Endothelial cell of umbilical vein (primary cell): ENCODE measurements at regions not wholly inside any gene's neighbourhood (a gene's known extent, or its start where the extent isn't known, plus 50 kb on each side); places are given as distances from the start of the nearest gene placed in this dataset.
A peak's percentile ranks its signal among the peaks of the same experiment; 100 is the strongest.

ENCODE experiments used
- BruUV-seq: library from RNA; stranded (reverse); fragments of 400-500 nt; replicated peaks from 2 replicates; lab custom pipeline; 2021; lab: Mats Ljungman, UMichigan
- CTCF ChIA-PET: fragments of 300-600, 350-600 bp; sonication (Branson Sonifier 250); formaldehyde crosslinking; loops from one replicate; lab custom pipeline; 2021; ENCODE audit warnings: antibody characterized with exemption, inconsistent platforms; lab: Charles Lee
- POLR2A ChIA-PET: fragments of 300-600, 350-600 bp; sonication (Branson Sonifier 250); formaldehyde crosslinking; loops from one replicate; lab custom pipeline; 2021; ENCODE audit warnings: antibody characterized with exemption, inconsistent platforms; lab: Charles Lee
- DNase-seq: peaks from one replicate; pipeline ENCODE4 v3.0.0-alpha.2; 2011; ENCODE audit warnings: low read depth, low spot score
- FAIRE-seq: peaks from 2 replicates; lab custom pipeline; 2011; peaks lifted over from hg19 to GRCh38; lab: Jason Lieb, UNC
- H2AFZ ChIP-seq: 2 replicates; pipeline ENCODE4 v1.6.0; 2012; ENCODE audit warnings: low read depth, low read length, control low read depth, inconsistent platforms
- H3K27ac ChIP-seq: 2 replicates; pipeline ENCODE4 v1.5.1; 2011; ENCODE audit warnings: low read depth, mild to moderate bottlenecking, control low read depth, low read length, moderate library complexity; ENCODE audit not compliant: insufficient read depth
- H3K27me3 ChIP-seq, 2 experiments: 2 replicates each; pipeline versions ENCODE4 v1.6.0 to v1.6.1; 2011; ENCODE audit warnings: low read length in 2 of 2, mixed read lengths in 1 of 2; ENCODE audit not compliant: control insufficient read depth in 2 of 2, insufficient read depth in 2 of 2
- H3K36me3 ChIP-seq, 2 experiments: 2 replicates in 1 of 2; 3 replicates in 1 of 2; pipeline ENCODE4 v1.5.1; 2011; ENCODE audit warnings: low read length in 2 of 2, mild to moderate bottlenecking in 1 of 2, moderate library complexity in 1 of 2; ENCODE audit not compliant: control insufficient read depth in 2 of 2, insufficient read depth in 2 of 2; ENCODE audit errors: extremely low read depth in 1 of 2
- H3K4me1 ChIP-seq: 3 replicates; pipeline ENCODE4 v1.5.1; 2011; ENCODE audit warnings: mild to moderate bottlenecking, low read length; ENCODE audit not compliant: control insufficient read depth, insufficient read depth; ENCODE audit errors: extremely low read depth
- H3K4me2 ChIP-seq: 2 replicates; pipeline ENCODE4 v1.6.1; 2011; ENCODE audit warnings: low read length, control low read depth, mixed read lengths; ENCODE audit not compliant: insufficient read depth
- H3K4me3 ChIP-seq, 3 experiments: fragments of 200-600 bp in 1 of 3; sonication (generic), shearing (Covaris generic) in 1 of 3; replicated peaks in 1 of 3; 2 replicates each; pipeline ENCODE4 v1.5.1; 2011 to 2016; ENCODE audit warnings: control low read depth in 3 of 3, low read length in 3 of 3, mild to moderate bottlenecking in 2 of 3, inconsistent platforms in 1 of 3, low read depth in 1 of 3, moderate library complexity in 1 of 3; ENCODE audit not compliant: insufficient read depth in 1 of 3
- H3K79me2 ChIP-seq: 2 replicates; pipeline ENCODE4 v1.6.0; 2012; ENCODE audit warnings: low read length, inconsistent platforms; ENCODE audit not compliant: control insufficient read depth, insufficient read depth
- H3K9ac ChIP-seq: replicated peaks from 2 replicates; pipeline ENCODE3; 2011; ENCODE audit warnings: low read length, control low read depth; ENCODE audit not compliant: insufficient read depth; ENCODE audit errors: extremely low read depth
- H3K9me1 ChIP-seq: replicated peaks from 3 replicates; pipeline ENCODE4 v1.6.0; 2011; ENCODE audit warnings: mild to moderate bottlenecking, low read length; ENCODE audit not compliant: control insufficient read depth, insufficient read depth; ENCODE audit errors: extremely low read depth
- H3K9me3 ChIP-seq: replicated peaks from 2 replicates; pipeline ENCODE4 v1.5.1; 2012; ENCODE audit warnings: low read length, inconsistent platforms; ENCODE audit not compliant: control insufficient read depth, insufficient read depth
- H4K20me1 ChIP-seq: replicated peaks from 2 replicates; pipeline ENCODE3; 2011; ENCODE audit warnings: mild to moderate bottlenecking, low read length; ENCODE audit not compliant: control insufficient read depth, insufficient read depth; ENCODE audit errors: extremely low read depth
- EZH2 ChIP-seq: IDR thresholded peaks from 2 replicates; pipeline ENCODE4 v1.6.1; 2012; ENCODE audit warnings: borderline replicate concordance, low read depth, mild to moderate bottlenecking, moderate library complexity, low read length, inconsistent platforms; ENCODE audit not compliant: severe bottlenecking
- FOS ChIP-seq: IDR thresholded peaks from 2 replicates; pipeline ENCODE4 v1.6.1; 2011; ENCODE audit warnings: mild to moderate bottlenecking, low read length, moderate library complexity, borderline replicate concordance; ENCODE audit not compliant: insufficient read depth
- GATA2 ChIP-seq: IDR thresholded peaks from 2 replicates; pipeline ENCODE4 v1.7.0; 2011; ENCODE audit warnings: low read depth, mild to moderate bottlenecking, moderate library complexity, mixed read lengths, low read length; ENCODE audit not compliant: insufficient read length, insufficient read depth
- JUN ChIP-seq: IDR thresholded peaks from 2 replicates; pipeline ENCODE4 v1.6.1; 2011; ENCODE audit warnings: borderline replicate concordance, low read depth; ENCODE audit not compliant: insufficient read length, insufficient read depth
- POLR2A ChIP-seq: IDR thresholded peaks from 2 replicates; pipeline ENCODE4 v1.6.1; 2012; ENCODE audit warnings: low read depth, mild to moderate bottlenecking, control low read depth, low read length
- POLR2AphosphoS5 ChIP-seq: IDR thresholded peaks from 2 replicates; pipeline ENCODE4 v1.6.1; 2012; ENCODE audit warnings: low read depth, mild to moderate bottlenecking, control low read depth, low read length, moderate library complexity; ENCODE audit not compliant: insufficient read depth
- dilution Hi-C: fragments of 300-500 bp; cut with MboI; formaldehyde crosslinking; loops from one replicate; pipeline ENCODE4 v1.15.0; 2019; ENCODE audit warnings: low sequenced_read_pairs; ENCODE audit not compliant: extremely low pct_ligation_motif_present
- intact Hi-C: fragments of 100-400 bp; cut with micrococcal nuclease; formaldehyde crosslinking; loops from one replicate; pipeline ENCODE4 v1.10.0; 2022
- TF ChIP-seq, protein P1 (sequence below): IDR thresholded peaks from 2 replicates; pipeline ENCODE4 v1.6.1; 2011; ENCODE audit not compliant: insufficient read depth, insufficient read length
- TF ChIP-seq, protein P2 (sequence below), 2 donors: IDR thresholded peaks; 1 replicate in 1 of 2; 2 replicates in 1 of 2; pipeline ENCODE4 v1.5.1; 2011; ENCODE audit warnings: low read length in 2 of 2, mild to moderate bottlenecking in 2 of 2, moderate library complexity in 2 of 2, control low read depth in 1 of 2, inconsistent platforms in 1 of 2, low read depth in 1 of 2; ENCODE audit not compliant: insufficient read depth in 1 of 2; ENCODE audit errors: extremely low read depth in 1 of 2

DNA sequence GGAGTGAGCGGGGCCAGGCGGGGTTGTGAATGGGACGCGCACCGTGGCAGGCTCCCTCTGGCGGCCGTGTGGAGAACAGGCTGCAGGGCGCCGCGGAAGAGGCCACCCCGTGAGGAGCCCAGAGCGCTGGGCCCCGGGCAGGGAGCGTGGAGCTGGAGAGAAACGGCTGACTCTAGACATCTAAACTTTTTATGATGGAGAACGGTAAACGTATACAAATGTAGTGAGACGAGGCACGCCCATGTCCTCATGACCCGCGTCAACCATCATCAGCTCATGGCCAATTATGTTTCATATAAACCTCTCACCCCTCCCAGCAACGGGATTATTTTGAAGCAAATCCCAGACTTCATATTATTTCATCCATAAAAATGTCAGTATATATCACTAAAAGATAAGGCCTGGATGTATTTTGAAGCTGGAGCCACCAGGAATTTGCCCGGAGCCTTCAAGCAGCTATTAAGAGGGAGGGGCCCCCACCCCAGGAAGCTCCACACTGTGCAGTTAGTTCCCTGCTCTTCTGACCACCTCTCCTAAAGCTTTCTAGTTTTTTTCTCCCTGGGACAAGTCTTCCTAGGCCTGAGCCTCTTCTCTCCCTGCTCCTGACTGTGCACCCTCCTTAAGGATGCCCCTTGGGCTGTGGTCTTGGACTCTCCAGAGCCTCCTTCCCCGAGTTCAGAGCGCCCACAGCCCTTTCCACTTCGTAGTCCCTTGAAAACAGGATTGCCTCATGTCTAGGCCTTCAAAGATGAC, 149.5 kb downstream of the SMAD6 start:
- Histone ChIP-seq H3K9ac (peak overlapping the region; percentile 3), H3K4me2 (no peak overlapping the region), H4K20me1 (no peaks in the 10 kb centered on the region), H2AFZ (peak overlapping the region; percentile 20), H3K9me1 (no peaks in the 10 kb centered on the region), H3K4me1 (peaks cover 14% of the 10 kb centered on the region), H3K36me3 (no peaks in the 10 kb centered on the region), H3K27ac (no peak overlapping the region), H3K27me3 (no peaks in the 10 kb centered on the region), H3K9me3 (no peaks in the 10 kb centered on the region), H3K79me2 (no peaks in the 10 kb centered on the region), H3K4me3 (no peak overlapping the region)
- dilution Hi-C loops = no loop called here
- DNase-seq (peak; percentile 78), FAIRE-seq (peak; percentile 81)
- TF ChIP-seq EZH2 (no peak), POLR2AphosphoS5 (peak; percentile 33), JUN (no peak), GATA2 (no peak), FOS (no peak), POLR2A (peak; percentile 37)
- TF ChIP-seq, protein P1, sequence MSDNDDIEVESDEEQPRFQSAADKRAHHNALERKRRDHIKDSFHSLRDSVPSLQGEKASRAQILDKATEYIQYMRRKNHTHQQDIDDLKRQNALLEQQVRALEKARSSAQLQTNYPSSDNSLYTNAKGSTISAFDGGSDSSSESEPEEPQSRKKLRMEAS = no peak
- TF ChIP-seq, protein P2, sequence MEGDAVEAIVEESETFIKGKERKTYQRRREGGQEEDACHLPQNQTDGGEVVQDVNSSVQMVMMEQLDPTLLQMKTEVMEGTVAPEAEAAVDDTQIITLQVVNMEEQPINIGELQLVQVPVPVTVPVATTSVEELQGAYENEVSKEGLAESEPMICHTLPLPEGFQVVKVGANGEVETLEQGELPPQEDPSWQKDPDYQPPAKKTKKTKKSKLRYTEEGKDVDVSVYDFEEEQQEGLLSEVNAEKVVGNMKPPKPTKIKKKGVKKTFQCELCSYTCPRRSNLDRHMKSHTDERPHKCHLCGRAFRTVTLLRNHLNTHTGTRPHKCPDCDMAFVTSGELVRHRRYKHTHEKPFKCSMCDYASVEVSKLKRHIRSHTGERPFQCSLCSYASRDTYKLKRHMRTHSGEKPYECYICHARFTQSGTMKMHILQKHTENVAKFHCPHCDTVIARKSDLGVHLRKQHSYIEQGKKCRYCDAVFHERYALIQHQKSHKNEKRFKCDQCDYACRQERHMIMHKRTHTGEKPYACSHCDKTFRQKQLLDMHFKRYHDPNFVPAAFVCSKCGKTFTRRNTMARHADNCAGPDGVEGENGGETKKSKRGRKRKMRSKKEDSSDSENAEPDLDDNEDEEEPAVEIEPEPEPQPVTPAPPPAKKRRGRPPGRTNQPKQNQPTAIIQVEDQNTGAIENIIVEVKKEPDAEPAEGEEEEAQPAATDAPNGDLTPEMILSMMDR (IDR thresholded peaks at IDR 0.05; ENCODE audit: extremely low read depth in 1 of 2, insufficient read depth in 1 of 2, low read depth in 1 of 2, low read length in 2 of 2) = peak; percentile 91 to 99
- no TSS peak for BruUV-seq
- ChIA-PET CTCF (interaction anchor here (0.7 to 9.7 kb wide), 64 partner anchors 9 to 352 kb away, joined by 3 to 223 read pairs (median 5); partner anchors contain the start of gene SMAD6), POLR2A (interaction anchor here (0.6 to 1.3 kb wide), 3 partner anchors 62 to 264 kb away, joined by 3 to 4 read pairs (median 4); no protein-coding TSS in a partner anchor)
- intact Hi-C loops = loop anchor here (1.0 to 5.0 kb wide), 8 partner anchors 9 to 349 kb away; partner anchors contain the start of gene RPL4
